Neural cell (in vitro differentiated cells): ENCODE measurements at regions not wholly inside any gene's neighbourhood (a gene's known extent, or its start where the extent isn't known, plus 50 kb on each side); places are given as distances from the start of the nearest gene placed in this dataset.

ENCODE experiments used
- H2AFZ ChIP-seq: fragments of 200-600, 300-800 bp; sonication (generic), shearing (Covaris generic); 2 replicates; pipeline ENCODE4 v1.6.0; 2014; ENCODE audit warnings: low read depth, mild to moderate bottlenecking, antibody characterized with exemption, low read length, moderate library complexity
- H3F3A ChIP-seq: fragments of 200-600 bp; shearing (Covaris generic); 2 replicates; pipeline ENCODE4 v1.6.1; 2016; ENCODE audit warnings: mild to moderate bottlenecking, moderate library complexity, mixed read lengths, antibody characterized with exemption, low read length; ENCODE audit not compliant: insufficient read depth, poor library complexity, severe bottlenecking
- H3K27ac ChIP-seq: fragments of 200-600, 300-800 bp; sonication (generic), shearing (Covaris generic); 2 replicates; pipeline ENCODE4 v1.5.1; 2014; ENCODE audit warnings: mild to moderate bottlenecking, low read length, moderate library complexity
- H3K27me3 ChIP-seq: fragments of 300-800, 200-600 bp; sonication (generic), shearing (Covaris generic); 2 replicates; pipeline ENCODE4 v1.6.0; 2014; ENCODE audit warnings: mild to moderate bottlenecking, low read depth, low read length, moderate library complexity; ENCODE audit not compliant: insufficient read depth
- H3K36me3 ChIP-seq: fragments of 300-800, 200-600 bp; sonication (generic), shearing (Covaris generic); 2 replicates; pipeline ENCODE4 v1.5.1; 2014; ENCODE audit warnings: mild to moderate bottlenecking, antibody characterized with exemption, low read length, moderate library complexity; ENCODE audit not compliant: insufficient read depth
- H3K4me2 ChIP-seq: fragments of 300-800, 200-600 bp; sonication (generic), shearing (Covaris generic); 2 replicates; pipeline ENCODE4 v1.6.0; 2014; ENCODE audit warnings: mild to moderate bottlenecking, low read length
- H3K4me3 ChIP-seq: fragments of 300-800, 200-600 bp; sonication (generic), shearing (Covaris generic); 2 replicates; pipeline ENCODE4 v1.5.1; 2014; ENCODE audit warnings: mild to moderate bottlenecking, low read length, moderate library complexity
- H3K79me2 ChIP-seq: fragments of 200-600 bp; shearing (Covaris generic); replicated peaks from 2 replicates; pipeline ENCODE4 v1.6.0; 2014; ENCODE audit warnings: mild to moderate bottlenecking, low read length, moderate library complexity; ENCODE audit not compliant: insufficient read depth
- H3K9ac ChIP-seq: fragments of 300-800, 200-600 bp; sonication (generic), shearing (Covaris generic); 2 replicates; pipeline ENCODE4 v1.6.1; 2016; ENCODE audit warnings: mild to moderate bottlenecking, low read length, mixed read lengths
- H3K9me2 ChIP-seq: fragments of 200-600 bp; shearing (Covaris generic); 2 replicates; pipeline ENCODE4 v1.6.1; 2016; ENCODE audit warnings: mild to moderate bottlenecking, low read length, mixed read lengths; ENCODE audit not compliant: insufficient read depth
- H3K9me3 ChIP-seq: fragments of 200-600, 300-800 bp; sonication (generic), shearing (Covaris generic); 2 replicates; pipeline ENCODE4 v1.6.1; 2016; ENCODE audit warnings: mild to moderate bottlenecking, mixed run types, low read length, moderate library complexity, mixed read lengths
- H4K20me1 ChIP-seq: fragments of 200-600 bp; shearing (Covaris generic); 2 replicates; pipeline ENCODE4 v1.6.1; 2016; ENCODE audit warnings: mild to moderate bottlenecking, mixed run types; ENCODE audit not compliant: insufficient read depth
- CTCF ChIP-seq: fragments of 450-650 bp; IDR thresholded peaks from 2 replicates; pipeline ENCODE4 v1.5.1; 2014; ENCODE audit warnings: antibody characterized with exemption, mild to moderate bottlenecking, moderate library complexity; ENCODE audit not compliant: poor library complexity, severe bottlenecking
- EP300 ChIP-seq: fragments of 450-650 bp; conservative IDR thresholded peaks from 2 replicates; pipeline ENCODE4 v1.6.1; 2014; ENCODE audit warnings: antibody characterized with exemption, mild to moderate bottlenecking, moderate library complexity; ENCODE audit not compliant: poor library complexity, severe bottlenecking
- EZH2 ChIP-seq: fragments of 200-600, 300-800 bp; shearing (Covaris generic), sonication (generic); IDR thresholded peaks from 2 replicates; pipeline ENCODE4 v1.6.1; 2014; ENCODE audit warnings: antibody characterized with exemption, low read length, borderline replicate concordance, mild to moderate bottlenecking; ENCODE audit not compliant: insufficient read depth, poor library complexity, severe bottlenecking
- MXI1 ChIP-seq: fragments of 450-650 bp; conservative IDR thresholded peaks from 2 replicates; pipeline ENCODE4 v1.6.1; 2014; ENCODE audit warnings: antibody characterized with exemption, mild to moderate bottlenecking; ENCODE audit not compliant: poor library complexity, severe bottlenecking
- POLR2AphosphoS5 ChIP-seq: IDR thresholded peaks from 2 replicates; pipeline ENCODE4 v1.6.1; 2012
- RAD21 ChIP-seq: fragments of 450-650 bp; conservative IDR thresholded peaks from 2 replicates; pipeline ENCODE4 v1.6.1; 2014; ENCODE audit warnings: antibody characterized with exemption, mild to moderate bottlenecking, moderate library complexity
- REST ChIP-seq: IDR thresholded peaks from 2 replicates; pipeline ENCODE4 v1.6.1; 2012; ENCODE audit warnings: borderline replicate concordance
- SMC3 ChIP-seq: fragments of 450-650 bp; conservative IDR thresholded peaks from 2 replicates; pipeline ENCODE4 v1.6.1; 2014; ENCODE audit warnings: antibody characterized with exemption, mild to moderate bottlenecking, moderate library complexity; ENCODE audit not compliant: poor library complexity
- TAF1 ChIP-seq: IDR thresholded peaks from 2 replicates; pipeline ENCODE4 v1.6.1; 2012; ENCODE audit warnings: low read depth

GRCh38 chr15:46861796-46862195, 855.5 kb upstream of the SEMA6D start:
- Histone ChIP-seq H3K4me3 (no peak overlapping the region), H3K4me2 (no peak overlapping the region), H3K9ac (no peak overlapping the region), H3K36me3 (no peaks in the 10 kb centered on the region), H3K9me3 (no peaks in the 10 kb centered on the region), H3K27ac (no peak overlapping the region), H2AFZ (no peak overlapping the region), H3K79me2 (no peaks in the 10 kb centered on the region), H3F3A (no peaks in the 10 kb centered on the region), H3K27me3 (no peaks in the 10 kb centered on the region), H3K9me2 (no peaks in the 10 kb centered on the region), H4K20me1 (no peaks in the 10 kb centered on the region)
- no peak for TF ChIP-seq TAF1
- TF ChIP-seq CTCF: no peak
- no peak for TF ChIP-seq RAD21
- TF ChIP-seq MXI1: no peak
- TF ChIP-seq EP300: no peak
- no peak for TF ChIP-seq REST
- no peak for TF ChIP-seq EZH2
- no peak for TF ChIP-seq SMC3
- no peak for TF ChIP-seq POLR2AphosphoS5

GRCh38 chr15:46865155-46865554, 852.1 kb upstream of the SEMA6D start:
- Histone ChIP-seq H3K79me2 (no peaks in the 10 kb centered on the region), H3F3A (no peaks in the 10 kb centered on the region), H3K27me3 (no peaks in the 10 kb centered on the region), H3K9me3 (no peaks in the 10 kb centered on the region), H3K9ac (no peak overlapping the region), H3K36me3 (no peaks in the 10 kb centered on the region), H3K9me2 (no peaks in the 10 kb centered on the region), H3K27ac (no peak overlapping the region), H4K20me1 (no peaks in the 10 kb centered on the region), H2AFZ (no peak overlapping the region), H3K4me2 (no peak overlapping the region), H3K4me3 (no peak overlapping the region)
- TF ChIP-seq POLR2AphosphoS5 (no peak), CTCF (no peak), MXI1 (no peak), REST (no peak), EZH2 (no peak), TAF1 (no peak), EP300 (no peak), RAD21 (no peak), SMC3 (no peak)
